HG03045 (cell line): ENCODE measurements at regions not wholly inside any gene's neighbourhood (a gene's known extent, or its start where the extent isn't known, plus 50 kb on each side); places are given as distances from the start of the nearest gene placed in this dataset.
"Not testable (repeated sequence)": the region's sequence is repeated elsewhere in the genome, so short reads cannot be mapped to it uniquely, and the experiment has no call there.

Source experiments
- ATAC-seq: cut with Tn5 transposase; IDR thresholded peaks from one replicate; pipeline ENCODE4 v1.9.1; 2021; ENCODE audit warnings: mild to moderate bottlenecking, moderate library complexity; ENCODE audit not compliant: unreplicated experiment

- no peak for ATAC-seq
Measured at GRCh38 chr13:87295636-87296035, 375.5 kb upstream of the SLITRK5 start.

GRCh38 chr13:87302034-87302433 lies 369.1 kb upstream of the SLITRK5 start:
- ATAC-seq, result no peak

GRCh38 chr13:87302931-87303330 lies 368.2 kb upstream of the SLITRK5 start:
- ATAC-seq, result no peak

GRCh38 chr13:87311165-87311564 lies 360.0 kb upstream of the SLITRK5 start:
- ATAC-seq, result no peak

GRCh38 chr13:87314822-87315221 lies 356.3 kb upstream of the SLITRK5 start:
- ATAC-seq, result no peak

GRCh38 chr13:87322386-87322785 lies 348.8 kb upstream of the SLITRK5 start:
- no peak for ATAC-seq

- no peak for ATAC-seq
Measured at GRCh38 chr13:87324558-87324957, 346.6 kb upstream of the SLITRK5 start.

GRCh38 chr13:87331178-87331577 lies 340.0 kb upstream of the SLITRK5 start:
- ATAC-seq, result no peak

GRCh38 chr13:87333599-87333998 lies 337.6 kb upstream of the SLITRK5 start:
- ATAC-seq, result no peak

GRCh38 chr13:87334176-87334575 lies 337.0 kb upstream of the SLITRK5 start:
- ATAC-seq, result no peak

GRCh38 chr13:87336346-87336889 lies 334.8 kb upstream of the SLITRK5 start:
- ATAC-seq, result not testable (repeated sequence)

GRCh38 chr13:87344176-87344575 lies 327.0 kb upstream of the SLITRK5 start:
- no peak for ATAC-seq

- no peak for ATAC-seq
Measured at GRCh38 chr13:87355451-87355850, 315.7 kb upstream of the SLITRK5 start.

- ATAC-seq, result no peak
Measured at GRCh38 chr13:87356314-87356713, 314.9 kb upstream of the SLITRK5 start.

- no peak for ATAC-seq
Measured at GRCh38 chr13:87358319-87358718, 312.9 kb upstream of the SLITRK5 start.

GRCh38 chr13:87361216-87361615 lies 310.0 kb upstream of the SLITRK5 start:
- no peak for ATAC-seq

GRCh38 chr13:87368639-87369038 lies 302.5 kb upstream of the SLITRK5 start:
- no peak for ATAC-seq

GRCh38 chr13:87376081-87376480 lies 295.1 kb upstream of the SLITRK5 start:
- no peak for ATAC-seq

- no peak for ATAC-seq
Measured at GRCh38 chr13:87384099-87384498, 287.1 kb upstream of the SLITRK5 start.

- no peak for ATAC-seq
Measured at GRCh38 chr13:87393358-87393757, 277.8 kb upstream of the SLITRK5 start.

- no peak for ATAC-seq
Measured at GRCh38 chr13:87398047-87398446, 273.1 kb upstream of the SLITRK5 start.

GRCh38 chr13:87403748-87404432 lies 267.3 kb upstream of the SLITRK5 start:
- ATAC-seq, result no peak

GRCh38 chr13:87426742-87427141 lies 244.4 kb upstream of the SLITRK5 start:
- no peak for ATAC-seq
